ENCODE measurements at regions not wholly inside any gene's neighbourhood (a gene's known extent, or its start where the extent isn't known, plus 50 kb on each side); places are given as distances from the start of the nearest gene placed in this dataset.

GRCh38 chr2:8624855-8625398 is 56.9 kb upstream of the ID2 start:
- ChIA-PET POLR2A (interaction anchor here (1.0 kb wide), 1 partner anchor 57 kb away, joined by 3 read pairs; the partner anchor contains the start of gene ID2), CTCF (interaction anchor here (1.1 kb wide), 1 partner anchor 8 kb away, joined by 4 read pairs; no protein-coding TSS in a partner anchor)
- TF ChIP-seq, protein P1, sequence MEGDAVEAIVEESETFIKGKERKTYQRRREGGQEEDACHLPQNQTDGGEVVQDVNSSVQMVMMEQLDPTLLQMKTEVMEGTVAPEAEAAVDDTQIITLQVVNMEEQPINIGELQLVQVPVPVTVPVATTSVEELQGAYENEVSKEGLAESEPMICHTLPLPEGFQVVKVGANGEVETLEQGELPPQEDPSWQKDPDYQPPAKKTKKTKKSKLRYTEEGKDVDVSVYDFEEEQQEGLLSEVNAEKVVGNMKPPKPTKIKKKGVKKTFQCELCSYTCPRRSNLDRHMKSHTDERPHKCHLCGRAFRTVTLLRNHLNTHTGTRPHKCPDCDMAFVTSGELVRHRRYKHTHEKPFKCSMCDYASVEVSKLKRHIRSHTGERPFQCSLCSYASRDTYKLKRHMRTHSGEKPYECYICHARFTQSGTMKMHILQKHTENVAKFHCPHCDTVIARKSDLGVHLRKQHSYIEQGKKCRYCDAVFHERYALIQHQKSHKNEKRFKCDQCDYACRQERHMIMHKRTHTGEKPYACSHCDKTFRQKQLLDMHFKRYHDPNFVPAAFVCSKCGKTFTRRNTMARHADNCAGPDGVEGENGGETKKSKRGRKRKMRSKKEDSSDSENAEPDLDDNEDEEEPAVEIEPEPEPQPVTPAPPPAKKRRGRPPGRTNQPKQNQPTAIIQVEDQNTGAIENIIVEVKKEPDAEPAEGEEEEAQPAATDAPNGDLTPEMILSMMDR (IDR thresholded peaks at IDR 0.05; ENCODE audit: control extremely low read depth, extremely low read depth, low read depth, missing control alignments): no peak
- DNase-seq (ENCODE audit: extremely low spot score): no peak

GRCh38 chr2:8625399-8626300 is 56.2 kb upstream of the ID2 start:
- DNase-seq (ENCODE audit: extremely low spot score): no peak
- POLR2A ChIA-PET: no interaction called here
- TF ChIP-seq, protein P1 (IDR thresholded peaks at IDR 0.05; ENCODE audit: control extremely low read depth, extremely low read depth, low read depth, missing control alignments): no peak
- CTCF ChIA-PET: no interaction called here

- no peak for DNase-seq (ENCODE audit: extremely low spot score)
- CTCF ChIA-PET: interaction anchor here (1.2 kb wide), 1 partner anchor 13 kb away, joined by 4 read pairs; no protein-coding TSS in a partner anchor
- TF ChIP-seq, protein P1 (IDR thresholded peaks at IDR 0.05; ENCODE audit: control extremely low read depth, extremely low read depth, low read depth, missing control alignments): no peak
- POLR2A ChIA-PET: no interaction called here
Observed at GRCh38 chr2:8626572-8626971, 55.3 kb upstream of the ID2 start.

DNA sequence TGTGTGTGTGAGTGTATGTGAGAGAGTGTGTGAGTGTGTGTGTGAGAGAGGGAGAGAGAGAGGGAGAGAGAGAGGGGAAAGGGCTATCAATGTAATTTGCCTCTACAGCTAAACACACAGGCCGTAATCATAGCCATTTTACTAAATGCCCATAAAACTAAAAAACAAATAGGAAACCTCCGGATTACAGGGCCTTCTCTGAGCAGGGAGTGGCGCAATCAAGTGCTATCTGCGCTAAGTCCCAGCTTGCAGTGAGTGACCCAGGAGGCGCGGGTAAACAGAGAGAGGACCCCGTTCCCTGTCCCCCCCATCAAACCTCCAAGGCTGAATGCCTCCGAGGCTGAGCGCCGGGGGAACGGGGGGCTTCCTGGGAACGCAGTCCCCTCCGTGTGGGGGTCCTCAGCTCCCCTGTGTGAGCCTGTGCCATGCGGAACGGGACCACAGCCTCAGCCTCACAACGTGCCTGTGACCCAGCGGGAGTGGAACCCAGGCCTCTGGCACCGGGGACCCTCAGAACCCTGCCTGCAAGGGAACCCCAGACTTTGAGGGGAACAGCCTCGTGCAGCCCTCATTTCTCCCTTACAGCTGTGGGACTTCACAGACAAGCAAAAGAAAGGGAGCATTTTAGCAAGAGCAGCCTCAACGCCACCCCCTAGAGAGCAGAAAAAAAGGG is 54.7 kb upstream of the ID2 start:
- DNase-seq (ENCODE audit: extremely low spot score): no peak
- TF ChIP-seq, protein P1 (IDR thresholded peaks at IDR 0.05; ENCODE audit: control extremely low read depth, extremely low read depth, low read depth, missing control alignments): no peak
- ChIA-PET POLR2A (no interaction called here), CTCF (interaction anchor here (1.2 kb wide), 1 partner anchor 14 kb away, joined by 4 read pairs; no protein-coding TSS in a partner anchor)

- TF ChIP-seq, protein P1 (IDR thresholded peaks at IDR 0.05; ENCODE audit: control extremely low read depth, extremely low read depth, low read depth, missing control alignments): no peak
- ChIA-PET CTCF (no interaction called here), POLR2A (no interaction called here)
- no peak for DNase-seq (ENCODE audit: extremely low spot score)
Observed at GRCh38 chr2:8627692-8628085, 54.2 kb upstream of the ID2 start.

- POLR2A ChIA-PET: no interaction called here
- no peak for DNase-seq (ENCODE audit: extremely low spot score)
- TF ChIP-seq, protein P1 (IDR thresholded peaks at IDR 0.05; ENCODE audit: control extremely low read depth, extremely low read depth, low read depth, missing control alignments): peak; percentile 8
- CTCF ChIA-PET: no interaction called here
Observed at GRCh38 chr2:8628179-8628865, 53.5 kb upstream of the ID2 start.
